ENCODE measurements at regions not wholly inside any gene's neighbourhood (a gene's known extent, or its start where the extent isn't known, plus 50 kb on each side); places are given as distances from the start of the nearest gene placed in this dataset.

GRCh38 chr3:163468531-163469335 lies 1609.6 kb downstream of the SI start:
- H3K4me2 ChIP-seq, result no peak overlapping the region
- no peak for ATAC-seq
- ChIA-PET POLR2A (no interaction called here), CTCF (no interaction called here)
- H3K9me3 ChIP-seq, result no peaks in the 10 kb centered on the region
- no peak overlapping the region for H3K4me3 ChIP-seq
- DNase-seq (ENCODE audit: low read depth in 1 of 2, low spot score in 1 of 2), result no peak
- 46% methylated on average over 4 of the region's 4 CpGs for WGBS (ENCODE audit: missing lambda C conversion rate)
- no peak for FAIRE-seq
- TF ChIP-seq, protein P1, sequence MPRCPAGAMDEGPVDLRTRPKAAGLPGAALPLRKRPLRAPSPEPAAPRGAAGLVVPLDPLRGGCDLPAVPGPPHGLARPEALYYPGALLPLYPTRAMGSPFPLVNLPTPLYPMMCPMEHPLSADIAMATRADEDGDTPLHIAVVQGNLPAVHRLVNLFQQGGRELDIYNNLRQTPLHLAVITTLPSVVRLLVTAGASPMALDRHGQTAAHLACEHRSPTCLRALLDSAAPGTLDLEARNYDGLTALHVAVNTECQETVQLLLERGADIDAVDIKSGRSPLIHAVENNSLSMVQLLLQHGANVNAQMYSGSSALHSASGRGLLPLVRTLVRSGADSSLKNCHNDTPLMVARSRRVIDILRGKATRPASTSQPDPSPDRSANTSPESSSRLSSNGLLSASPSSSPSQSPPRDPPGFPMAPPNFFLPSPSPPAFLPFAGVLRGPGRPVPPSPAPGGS (IDR thresholded peaks at IDR 0.05), result no peak
- H3K27ac ChIP-seq, result no peak overlapping the region
- H3K4me1 ChIP-seq, result no peaks in the 10 kb centered on the region

- WGBS (ENCODE audit: missing lambda C conversion rate), result 19% methylated on average over 1 of the region's 1 CpG
- CTCF ChIA-PET, result no interaction called here
- POLR2A ChIA-PET, result no interaction called here
- Histone ChIP-seq H3K4me2 (no peak overlapping the region), H3K4me3 (no peak overlapping the region), H3K9me3 (no peaks in the 10 kb centered on the region), H3K4me1 (no peaks in the 10 kb centered on the region), H3K27ac (no peak overlapping the region)
- ATAC-seq, result no peak
- DNase-seq (ENCODE audit: low read depth in 1 of 2, low spot score in 1 of 2), result no peak
- TF ChIP-seq NPAS2 (CRISPR knock-in tag; IDR thresholded peaks at IDR 0.05; ENCODE audit: borderline replicate concordance) (no peak), MAFK (IDR thresholded peaks at IDR 0.05; ENCODE audit: partially characterized antibody) (no peak), NFE2L2 (conservative IDR thresholded peaks at IDR 0.05; ENCODE audit: low read length) (no peak), POLR2A (IDR thresholded peaks at IDR 0.05; ENCODE audit: low read length) (no peak), SREBF2 (IDR thresholded peaks at IDR 0.05) (no peak)
- no peak for FAIRE-seq
These were observed 1615.8 kb downstream of the SI start for GRCh38 chr3:163462446-163462845.

DNA sequence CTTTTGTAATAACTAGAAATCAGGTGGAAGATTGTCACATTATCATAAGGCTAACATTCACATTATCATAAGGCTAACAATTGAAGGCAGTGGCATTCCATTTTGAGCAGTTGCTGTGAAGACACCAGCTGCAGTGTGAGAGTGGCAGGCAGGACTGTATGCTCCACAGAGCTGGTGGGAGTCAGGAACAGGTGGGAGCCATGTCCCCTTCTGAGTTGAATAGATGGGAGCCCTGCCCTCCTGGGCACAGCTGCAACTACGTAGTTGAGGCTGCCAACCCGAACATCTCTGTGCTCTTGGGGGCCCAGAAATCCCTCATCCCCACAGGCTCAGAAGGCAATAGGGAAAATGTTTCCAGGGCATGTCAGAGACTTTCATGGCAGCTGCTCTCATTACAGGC lies 1627.6 kb downstream of the SI start:
- CTCF ChIA-PET, result interaction anchor here (1.5 kb wide), 1 partner anchor 393 kb away, joined by 3 read pairs; no protein-coding TSS in a partner anchor
- Histone ChIP-seq H3K9me3 (no peaks in the 10 kb centered on the region), H3K4me3 (no peak overlapping the region), H3K27ac (no peak overlapping the region), H3K4me2 (no peak overlapping the region), H3K4me1 (no peaks in the 10 kb centered on the region)
- POLR2A ChIA-PET, result no interaction called here
- whole genome bisulfite sequencing (ENCODE audit: missing lambda C conversion rate), result 38% methylated on average over 2 of the region's 2 CpGs
- ATAC-seq, result no peak
- no peak for DNase-seq (ENCODE audit: low read depth in 1 of 2, low spot score in 1 of 2)
- no peak for FAIRE-seq
- TF ChIP-seq CHD2 (IDR thresholded peaks at IDR 0.05; ENCODE audit: low read length, partially characterized antibody) (no peak), CBX2 (IDR thresholded peaks at IDR 0.05; ENCODE audit: borderline replicate concordance, low read depth) (no peak), RFX5 (IDR thresholded peaks at IDR 0.05) (no peak), NR3C1 (IDR thresholded peaks at IDR 0.05) (no peak)

DNA sequence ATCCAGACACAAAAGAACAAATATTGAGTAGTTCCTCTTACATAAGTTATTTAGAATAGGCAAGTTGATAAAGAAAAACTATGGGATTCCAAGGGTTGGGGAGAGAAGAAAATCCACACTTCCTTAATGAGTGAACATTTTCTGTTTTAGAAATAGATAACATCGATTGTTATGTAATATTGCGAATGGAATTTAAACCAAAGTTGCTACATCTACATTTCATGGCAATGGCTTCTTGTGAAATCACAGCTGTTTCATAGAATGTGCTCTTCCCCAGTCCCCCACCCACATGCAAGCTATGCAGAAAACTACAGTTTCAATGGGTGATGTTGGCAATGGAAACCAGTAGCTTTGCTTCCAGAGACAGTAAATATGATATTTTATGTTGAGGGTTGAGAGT lies 1639.5 kb downstream of the SI start:
- TF ChIP-seq ESRRA (IDR thresholded peaks at IDR 0.05; ENCODE audit: borderline replicate concordance, low read length) (no peak), FOXS1 (CRISPR knock-in tag; IDR thresholded peaks at IDR 0.05) (no peak), HEYL (CRISPR knock-in tag; IDR thresholded peaks at IDR 0.05) (no peak), RCOR1 (IDR thresholded peaks at IDR 0.05; ENCODE audit: low read depth, low read length) (no peak), JUN (IDR thresholded peaks at IDR 0.05) (no peak), NR3C1 (IDR thresholded peaks at IDR 0.05) (no peak), BHLHE40 (IDR thresholded peaks at IDR 0.05; ENCODE audit: low read depth, low read length) (no peak), EP300 (IDR thresholded peaks at IDR 0.05) (no peak), ZC3H11A (IDR thresholded peaks at IDR 0.05) (no peak), SREBF2 (IDR thresholded peaks at IDR 0.05) (no peak), RNF2 (IDR thresholded peaks at IDR 0.05; ENCODE audit: borderline replicate concordance, low read depth) (no peak), NFE2L2 (conservative IDR thresholded peaks at IDR 0.05; ENCODE audit: low read length) (no peak), MAZ (IDR thresholded peaks at IDR 0.05; ENCODE audit: borderline replicate concordance, low read depth, low read length) (no peak), POLR2AphosphoS2 (conservative IDR thresholded peaks at IDR 0.05; ENCODE audit: low read length) (no peak), FOSB (CRISPR knock-in tag; IDR thresholded peaks at IDR 0.05) (no peak), HES2 (IDR thresholded peaks at IDR 0.05) (no peak), FOSL2 (IDR thresholded peaks at IDR 0.05) (no peak), FOSL2 (CRISPR knock-in tag; IDR thresholded peaks at IDR 0.05) (no peak), TFCP2L1 (CRISPR knock-in tag; IDR thresholded peaks at IDR 0.05) (no peak)
- TF ChIP-seq, protein P2, sequence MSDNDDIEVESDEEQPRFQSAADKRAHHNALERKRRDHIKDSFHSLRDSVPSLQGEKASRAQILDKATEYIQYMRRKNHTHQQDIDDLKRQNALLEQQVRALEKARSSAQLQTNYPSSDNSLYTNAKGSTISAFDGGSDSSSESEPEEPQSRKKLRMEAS (IDR thresholded peaks at IDR 0.05), result no peak
- TF ChIP-seq, protein P3, sequence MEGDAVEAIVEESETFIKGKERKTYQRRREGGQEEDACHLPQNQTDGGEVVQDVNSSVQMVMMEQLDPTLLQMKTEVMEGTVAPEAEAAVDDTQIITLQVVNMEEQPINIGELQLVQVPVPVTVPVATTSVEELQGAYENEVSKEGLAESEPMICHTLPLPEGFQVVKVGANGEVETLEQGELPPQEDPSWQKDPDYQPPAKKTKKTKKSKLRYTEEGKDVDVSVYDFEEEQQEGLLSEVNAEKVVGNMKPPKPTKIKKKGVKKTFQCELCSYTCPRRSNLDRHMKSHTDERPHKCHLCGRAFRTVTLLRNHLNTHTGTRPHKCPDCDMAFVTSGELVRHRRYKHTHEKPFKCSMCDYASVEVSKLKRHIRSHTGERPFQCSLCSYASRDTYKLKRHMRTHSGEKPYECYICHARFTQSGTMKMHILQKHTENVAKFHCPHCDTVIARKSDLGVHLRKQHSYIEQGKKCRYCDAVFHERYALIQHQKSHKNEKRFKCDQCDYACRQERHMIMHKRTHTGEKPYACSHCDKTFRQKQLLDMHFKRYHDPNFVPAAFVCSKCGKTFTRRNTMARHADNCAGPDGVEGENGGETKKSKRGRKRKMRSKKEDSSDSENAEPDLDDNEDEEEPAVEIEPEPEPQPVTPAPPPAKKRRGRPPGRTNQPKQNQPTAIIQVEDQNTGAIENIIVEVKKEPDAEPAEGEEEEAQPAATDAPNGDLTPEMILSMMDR (IDR thresholded peaks at IDR 0.05), result no peak
- 72% methylated on average over 2 of the region's 2 CpGs for WGBS (ENCODE audit: missing lambda C conversion rate)

More for the DNA sequence above, 1639.5 kb downstream of the SI start:
- no peak for DNase-seq (ENCODE audit: low read depth in 1 of 2, low spot score in 1 of 2)
- Histone ChIP-seq H3K4me2 (no peak overlapping the region), H3K4me3 (no peak overlapping the region), H3K9me3 (no peaks in the 10 kb centered on the region), H3K4me1 (no peaks in the 10 kb centered on the region), H3K27ac (no peak overlapping the region)
- no peak for ATAC-seq
- ChIA-PET CTCF (no interaction called here), POLR2A (no interaction called here)
- FAIRE-seq, result no peak

Measured in A549 (cell line).